B cell (primary cell): ENCODE measurements at regions not wholly inside any gene's neighbourhood (a gene's known extent, or its start where the extent isn't known, plus 50 kb on each side); places are given as distances from the start of the nearest gene placed in this dataset.

Experiments used
- ATAC-seq: fragments of 200-7000 bp; cut with Tn5 transposase; one replicate; pipeline ENCODE4 v1.10.0; 2021; ENCODE audit warnings: low read depth, mild to moderate bottlenecking, moderate number of reproducible peaks, moderate library complexity
- CTCF ChIA-PET: fragments of 350-600 bp; sonication (Branson Sonifier 250); formaldehyde crosslinking; loops from one replicate; lab custom pipeline; 2021; ENCODE audit warnings: antibody characterized with exemption, inconsistent platforms; lab: Charles Lee
- POLR2A ChIA-PET: fragments of 350-600 bp; sonication (Branson Sonifier 250); formaldehyde crosslinking; loops from one replicate; lab custom pipeline; 2021; ENCODE audit warnings: antibody characterized with exemption; lab: Charles Lee
- DNase-seq: peaks from one replicate; pipeline ENCODE4 v3.0.0; 2013
- H2AFZ ChIP-seq: 2 replicates; pipeline ENCODE4 v1.6.1; 2012; ENCODE audit warnings: mild to moderate bottlenecking, low read depth, low read length; ENCODE audit not compliant: insufficient read depth, poor library complexity, severe bottlenecking
- H3K27ac ChIP-seq, 2 donors: 1 replicate in 1 of 2; 2 replicates in 1 of 2; pipeline ENCODE4 v1.5.1; 2012 to 2013; ENCODE audit warnings: low read length in 2 of 2, mild to moderate bottlenecking in 2 of 2, moderate library complexity in 1 of 2
- H3K27me3 ChIP-seq, 4 experiments: fragments of 200-600 bp in 1 of 4; sonication (generic) in 1 of 4; replicated peaks in 1 of 4; 1 replicate in 2 of 4; 2 replicates in 2 of 4; pipeline versions ENCODE4 v1.6.1 to v1.7.0; 2013 to 2016; ENCODE audit warnings: low read length in 3 of 4, mild to moderate bottlenecking in 2 of 4, mixed read lengths in 1 of 4, moderate library complexity in 1 of 4; ENCODE audit not compliant: insufficient read depth in 4 of 4, control insufficient read depth in 3 of 4; ENCODE audit errors: control extremely low read depth in 1 of 4
- H3K36me3 ChIP-seq, 2 experiments: replicated peaks in 1 of 2; 1 replicate in 1 of 2; 2 replicates in 1 of 2; pipeline versions ENCODE4 v1.6.1 to v1.7.1; 2013; ENCODE audit warnings: low read length in 1 of 2; ENCODE audit not compliant: insufficient read depth in 2 of 2, control insufficient read depth in 1 of 2; ENCODE audit errors: control extremely low read depth in 1 of 2, extremely low read depth in 1 of 2
- H3K4me1 ChIP-seq, 2 donors: fragments of 200-600 bp in 1 of 2; sonication (generic) in 1 of 2; 1 replicate in 1 of 2; 2 replicates in 1 of 2; pipeline versions ENCODE4 v1.5.1 to v1.6.1; 2013 to 2017; ENCODE audit warnings: low read length in 2 of 2; ENCODE audit not compliant: control insufficient read depth in 2 of 2, insufficient read depth in 2 of 2
- H3K4me2 ChIP-seq: replicated peaks from 2 replicates; pipeline ENCODE3; 2012; ENCODE audit warnings: mild to moderate bottlenecking, low read depth, low read length; ENCODE audit not compliant: poor library complexity, severe bottlenecking
- H3K4me3 ChIP-seq, 5 experiments: fragments of 200-600 bp in 1 of 5; sonication (generic) in 1 of 5; 1 replicate in 3 of 5; 2 replicates in 2 of 5; pipeline versions ENCODE4 v1.5.1 to v1.7.0; 2011 to 2016; ENCODE audit warnings: low read length in 4 of 5, mild to moderate bottlenecking in 4 of 5, low read depth in 2 of 5, control low read depth in 1 of 5, moderate library complexity in 1 of 5; ENCODE audit not compliant: insufficient read depth in 1 of 5; ENCODE audit errors: control extremely low read depth in 1 of 5, extremely low read depth in 1 of 5
- H3K79me2 ChIP-seq: fragments of 200-600 bp; sonication (generic); one replicate; pipeline ENCODE4 v1.6.0; 2016; ENCODE audit warnings: low read length; ENCODE audit not compliant: control insufficient read depth, insufficient read depth
- H3K9ac ChIP-seq: fragments of 200-600 bp; sonication (generic); 2 replicates; pipeline ENCODE4 v1.6.1; 2017; ENCODE audit warnings: mild to moderate bottlenecking, low read length, moderate library complexity
- H3K9me3 ChIP-seq, 3 donors: one replicate each; pipeline versions ENCODE4 v1.6.1 to v1.7.1; 2013; ENCODE audit warnings: low read length in 2 of 3; ENCODE audit not compliant: control insufficient read depth in 2 of 3, insufficient read depth in 1 of 3; ENCODE audit errors: control extremely low read depth in 1 of 3
- H4K20me1 ChIP-seq: 2 replicates; pipeline ENCODE4 v1.6.0; 2012; ENCODE audit warnings: mild to moderate bottlenecking, low read length; ENCODE audit not compliant: insufficient read depth, control insufficient read depth, poor library complexity, severe bottlenecking
- H3K27ac Mint-ChIP-seq: one replicate; pipeline ENCODE4 v1.8.0; 2021; ENCODE audit warnings: mixed read lengths
- H3K27me3 Mint-ChIP-seq: one replicate; pipeline ENCODE4 v1.8.0; 2021; ENCODE audit warnings: mixed read lengths
- H3K4me1 Mint-ChIP-seq: one replicate; pipeline ENCODE4 v1.8.0; 2021; ENCODE audit warnings: mixed read lengths
- H3K4me3 Mint-ChIP-seq: one replicate; pipeline ENCODE4 v1.8.0; 2021; ENCODE audit warnings: mixed read lengths
- H3K9me3 Mint-ChIP-seq: one replicate; pipeline ENCODE4 v1.8.0; 2022; ENCODE audit warnings: mixed read lengths; ENCODE audit not compliant: insufficient read depth
- EZH2 ChIP-seq: IDR thresholded peaks from 2 replicates; pipeline ENCODE4 v1.6.1; 2012; ENCODE audit warnings: borderline replicate concordance, low read depth, mild to moderate bottlenecking, moderate library complexity, low read length; ENCODE audit not compliant: insufficient read depth, poor library complexity, severe bottlenecking
- WGBS: methylation state at CpG from one replicate; pipeline ENCODE4 v1.1.5; 2013; ENCODE audit warnings: missing lambda C conversion rate; ENCODE audit not compliant: insufficient coverage; 5-methylcytosine and 5-hydroxymethylcytosine counted together
- intact Hi-C: fragments of 100-400 bp; cut with micrococcal nuclease; formaldehyde crosslinking; loops from one replicate; pipeline ENCODE4 v1.10.0; 2022
- TF ChIP-seq, protein P1 (sequence below): fragments of 200-600 bp; IDR thresholded peaks from one replicate; pipeline ENCODE4 v1.8.0; 2022; ENCODE audit warnings: antibody characterized with exemption, mild to moderate bottlenecking

DNA sequence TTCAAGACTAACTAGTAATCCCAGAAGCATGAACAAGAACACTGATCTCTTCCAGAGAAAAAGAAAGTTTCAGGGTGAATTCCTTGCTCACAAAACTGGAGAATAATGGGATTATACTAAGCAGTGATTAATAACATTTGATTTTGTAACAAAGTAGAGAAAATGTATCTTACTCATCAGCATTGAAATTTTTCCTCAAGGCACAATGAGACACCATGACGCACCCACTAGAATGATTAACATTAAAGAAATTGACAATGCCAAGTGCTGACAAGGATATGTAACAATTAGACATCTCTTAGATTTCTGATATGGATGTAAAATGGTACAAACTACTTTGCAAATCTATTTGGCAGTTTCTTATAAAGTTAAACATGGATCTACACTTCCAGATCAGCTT lies 101.1 kb upstream of the EPHA4 start:
- no peaks in the 10 kb centered on the region for H3K79me2 ChIP-seq
- WGBS = no CpG with 5 or more reads among the region's 1 CpG
- TF ChIP-seq, protein P1, sequence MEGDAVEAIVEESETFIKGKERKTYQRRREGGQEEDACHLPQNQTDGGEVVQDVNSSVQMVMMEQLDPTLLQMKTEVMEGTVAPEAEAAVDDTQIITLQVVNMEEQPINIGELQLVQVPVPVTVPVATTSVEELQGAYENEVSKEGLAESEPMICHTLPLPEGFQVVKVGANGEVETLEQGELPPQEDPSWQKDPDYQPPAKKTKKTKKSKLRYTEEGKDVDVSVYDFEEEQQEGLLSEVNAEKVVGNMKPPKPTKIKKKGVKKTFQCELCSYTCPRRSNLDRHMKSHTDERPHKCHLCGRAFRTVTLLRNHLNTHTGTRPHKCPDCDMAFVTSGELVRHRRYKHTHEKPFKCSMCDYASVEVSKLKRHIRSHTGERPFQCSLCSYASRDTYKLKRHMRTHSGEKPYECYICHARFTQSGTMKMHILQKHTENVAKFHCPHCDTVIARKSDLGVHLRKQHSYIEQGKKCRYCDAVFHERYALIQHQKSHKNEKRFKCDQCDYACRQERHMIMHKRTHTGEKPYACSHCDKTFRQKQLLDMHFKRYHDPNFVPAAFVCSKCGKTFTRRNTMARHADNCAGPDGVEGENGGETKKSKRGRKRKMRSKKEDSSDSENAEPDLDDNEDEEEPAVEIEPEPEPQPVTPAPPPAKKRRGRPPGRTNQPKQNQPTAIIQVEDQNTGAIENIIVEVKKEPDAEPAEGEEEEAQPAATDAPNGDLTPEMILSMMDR = no peak
- no peak for TF ChIP-seq EZH2
- POLR2A ChIA-PET = no interaction called here
- no peak for DNase-seq
- H3K9me3 ChIP-seq = peaks cover 0 to 4% (median 0%) of the 10 kb centered on the region in 3 donors
- H3K4me1 Mint-ChIP-seq = no peaks in the 10 kb centered on the region
- no peak overlapping the region for H3K27ac Mint-ChIP-seq
- CTCF ChIA-PET = no interaction called here
- H3K9ac ChIP-seq = no peak overlapping the region
- intact Hi-C loops = no loop called here
- no peak overlapping the region for H3K27ac ChIP-seq
- H3K4me1 ChIP-seq = no peaks in the 10 kb centered on the region
- no peak overlapping the region for H3K4me3 ChIP-seq
- H3K27me3 ChIP-seq = no peaks in the 10 kb centered on the region
- no peaks in the 10 kb centered on the region for H3K36me3 ChIP-seq
- peaks cover 4% of the 10 kb centered on the region for H3K9me3 Mint-ChIP-seq
- no peak overlapping the region for H2AFZ ChIP-seq
- H4K20me1 ChIP-seq = no peaks in the 10 kb centered on the region
- no peak overlapping the region for H3K4me2 ChIP-seq
- no peak for ATAC-seq
- peaks cover 4% of the 10 kb centered on the region for H3K27me3 Mint-ChIP-seq
- H3K4me3 Mint-ChIP-seq = no peak overlapping the region

DNA sequence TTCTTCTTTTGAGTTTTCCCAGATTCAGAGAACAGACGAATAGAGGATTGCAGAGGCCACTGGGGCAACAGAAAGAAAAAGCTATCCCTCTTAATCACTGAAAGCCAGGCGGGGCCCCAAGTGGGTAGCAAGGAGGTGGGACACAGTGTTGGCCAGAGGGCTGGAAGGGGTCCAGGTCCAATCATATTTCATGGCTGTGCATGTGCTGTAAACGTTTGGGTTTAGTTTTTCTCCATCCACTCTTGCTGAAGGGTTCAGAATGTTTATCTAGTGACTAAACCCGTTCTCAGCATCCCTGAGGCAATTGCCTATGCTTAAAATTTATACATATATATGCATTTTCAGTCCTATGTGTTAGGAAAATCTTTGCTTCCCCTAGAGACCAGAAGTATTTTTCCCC lies 99.4 kb upstream of the EPHA4 start:
- H3K36me3 ChIP-seq = no peaks in the 10 kb centered on the region
- no peak for DNase-seq
- intact Hi-C loops = no loop called here
- no peaks in the 10 kb centered on the region for H3K79me2 ChIP-seq
- no peak overlapping the region for H2AFZ ChIP-seq
- POLR2A ChIA-PET = no interaction called here
- H4K20me1 ChIP-seq = no peaks in the 10 kb centered on the region
- Mint-ChIP-seq H3K27ac (no peak overlapping the region), H3K4me3 (no peak overlapping the region), H3K4me1 (no peaks in the 10 kb centered on the region), H3K27me3 (peaks cover 4% of the 10 kb centered on the region), H3K9me3 (peaks cover 4% of the 10 kb centered on the region)
- WGBS = no CpG with 5 or more reads among the region's 4 CpGs
- H3K4me3 ChIP-seq = no peak overlapping the region
- no peak for ATAC-seq
- no peaks in the 10 kb centered on the region for H3K4me1 ChIP-seq
- TF ChIP-seq, protein P1 = no peak
- TF ChIP-seq EZH2 = no peak
- no peaks in the 10 kb centered on the region for H3K9me3 ChIP-seq
- CTCF ChIA-PET = no interaction called here
- H3K27ac ChIP-seq = no peak overlapping the region
- H3K4me2 ChIP-seq = no peak overlapping the region
- no peak overlapping the region for H3K9ac ChIP-seq
- H3K27me3 ChIP-seq = no peaks in the 10 kb centered on the region
